SK-N-SH treated with all-trans-retinoic acid at 6 μM for 48 hours (cell line): ENCODE measurements at regions not wholly inside any gene's neighbourhood (a gene's known extent, or its start where the extent isn't known, plus 50 kb on each side); places are given as distances from the start of the nearest gene placed in this dataset.

Source experiments
- ATAC-seq: fragments of 200-7000 bp; cut with Tn5 transposase; 3 replicates; pipeline ENCODE4 v1.9.1; 2020; ENCODE audit warnings: mild to moderate bottlenecking, moderate library complexity
- ARNTL ChIP-seq: fragments of 450-650 bp; formaldehyde crosslinking; IDR thresholded peaks from 2 replicates; pipeline ENCODE4 v1.5.0; 2020; ENCODE audit warnings: low read depth, mild to moderate bottlenecking, moderate library complexity, borderline replicate concordance
- BACH2 ChIP-seq: fragments of 250-450 bp; sonication (Bioruptor Pico); IDR thresholded peaks from 2 replicates; pipeline ENCODE4 v1.9.0; 2021; ENCODE audit warnings: mild to moderate bottlenecking, borderline replicate concordance
- CREB5 ChIP-seq: fragments of 250-450 bp; sonication (Bioruptor Pico); IDR thresholded peaks from 2 replicates; pipeline ENCODE4 v1.5.1; 2020; ENCODE audit warnings: low read depth, mild to moderate bottlenecking, moderate library complexity
- CSRNP3 ChIP-seq: fragments of 250-450 bp; sonication (Bioruptor Pico); IDR thresholded peaks from 2 replicates; pipeline ENCODE4 v1.5.1; 2021; ENCODE audit warnings: mild to moderate bottlenecking, moderate library complexity
- ESRRG ChIP-seq: fragments of 250-450 bp; sonication (Bioruptor Pico); IDR thresholded peaks from 2 replicates; pipeline ENCODE4 v1.6.1; 2021; ENCODE audit warnings: mild to moderate bottlenecking
- GLIS3 ChIP-seq: fragments of 250-450 bp; sonication (Bioruptor Pico); IDR thresholded peaks from 2 replicates; pipeline ENCODE4 v1.5.0; 2020; ENCODE audit warnings: mild to moderate bottlenecking, moderate library complexity
- ISL1 ChIP-seq: fragments of 250-450 bp; sonication (Bioruptor Pico); IDR thresholded peaks from 2 replicates; pipeline ENCODE4 v2.1.2; 2022; ENCODE audit warnings: mild to moderate bottlenecking, moderate library complexity
- OSR1 ChIP-seq: fragments of 250-450 bp; sonication (Bioruptor Pico); IDR thresholded peaks from 2 replicates; pipeline ENCODE4 v1.8.0; 2022; ENCODE audit warnings: moderate library complexity, mild to moderate bottlenecking, inconsistent platforms
- PATZ1 ChIP-seq: fragments of 250-450 bp; sonication (Bioruptor Pico); IDR thresholded peaks from 2 replicates; pipeline ENCODE4 v1.8.0; 2020; ENCODE audit warnings: mild to moderate bottlenecking, moderate library complexity, borderline replicate concordance
- POU6F1 ChIP-seq: fragments of 250-450 bp; sonication (Bioruptor Pico); IDR thresholded peaks from 2 replicates; pipeline ENCODE4 v1.8.0; 2021; ENCODE audit warnings: low read depth, mild to moderate bottlenecking, moderate library complexity, borderline replicate concordance
- RARB ChIP-seq: fragments of 250-450 bp; sonication (Bioruptor Pico); IDR thresholded peaks from 2 replicates; pipeline ENCODE4 v1.8.0; 2021; ENCODE audit warnings: mild to moderate bottlenecking, moderate library complexity
- SNAI2 ChIP-seq: fragments of 250-450 bp; sonication (Bioruptor Pico); IDR thresholded peaks from 2 replicates; pipeline ENCODE4 v1.5.0; 2020; ENCODE audit warnings: mild to moderate bottlenecking, moderate library complexity
- TOX ChIP-seq: fragments of 250-450 bp; sonication (Bioruptor Pico); IDR thresholded peaks from 2 replicates; pipeline ENCODE4 v1.8.0; 2021; ENCODE audit warnings: mild to moderate bottlenecking, moderate library complexity, borderline replicate concordance
- TSHZ2 ChIP-seq: fragments of 250-450 bp; sonication (Bioruptor Pico); IDR thresholded peaks from 2 replicates; pipeline ENCODE4 v1.5.0; 2020; ENCODE audit warnings: mild to moderate bottlenecking, moderate library complexity
- ZC3H10 ChIP-seq: fragments of 250-450 bp; sonication (Bioruptor Pico); IDR thresholded peaks from 2 replicates; pipeline ENCODE4 v1.5.1; 2021; ENCODE audit warnings: mild to moderate bottlenecking, moderate library complexity
- ZFP3 ChIP-seq: fragments of 250-450 bp; sonication (Bioruptor Pico); IDR thresholded peaks from 2 replicates; pipeline ENCODE4 v1.5.0; 2020; ENCODE audit warnings: mild to moderate bottlenecking, moderate library complexity
- ZFP30 ChIP-seq: fragments of 450-650 bp; formaldehyde crosslinking; IDR thresholded peaks from 2 replicates; pipeline ENCODE4 v1.5.0; 2022; ENCODE audit warnings: mild to moderate bottlenecking, moderate library complexity
- ZNF70 ChIP-seq: fragments of 450-650 bp; formaldehyde crosslinking; IDR thresholded peaks from 2 replicates; pipeline ENCODE4 v1.5.0; 2020; ENCODE audit warnings: mild to moderate bottlenecking, moderate library complexity
- ZNF8 ChIP-seq: fragments of 450-650 bp; formaldehyde crosslinking; IDR thresholded peaks from 2 replicates; pipeline ENCODE4 v1.5.0; 2020; ENCODE audit warnings: mild to moderate bottlenecking, moderate library complexity

- TF ChIP-seq POU6F1 (CRISPR knock-in tag) (no peak), ESRRG (CRISPR knock-in tag) (no peak), SNAI2 (no peak), BACH2 (CRISPR knock-in tag) (no peak)
- ATAC-seq, result no peak
Measured at GRCh38 chr5:82738681-82739269, 338.4 kb downstream of the TMEM167A start.

GRCh38 chr5:82735160-82735789, 341.9 kb downstream of the TMEM167A start:
- peak; percentile 84 for ATAC-seq
- TF ChIP-seq ZNF8 (CRISPR knock-in tag), result no peak
- no peak for TF ChIP-seq ZFP3
- TF ChIP-seq ISL1 (CRISPR knock-in tag), result peak; percentile 35; the same call in 1 of the 2 replicates
- TF ChIP-seq GLIS3 (CRISPR knock-in tag), result no peak

GRCh38 chr5:82734347-82734746, 342.8 kb downstream of the TMEM167A start:
- TF ChIP-seq OSR1 (CRISPR knock-in tag) (no peak), TOX (CRISPR knock-in tag) (no peak), RARB (CRISPR knock-in tag) (no peak), PATZ1 (CRISPR knock-in tag) (no peak), TSHZ2 (CRISPR knock-in tag) (no peak), CSRNP3 (CRISPR knock-in tag) (no peak), ZC3H10 (CRISPR knock-in tag) (no peak), BACH2 (CRISPR knock-in tag) (no peak), SNAI2 (no peak), ZNF8 (CRISPR knock-in tag) (no peak), GLIS3 (CRISPR knock-in tag) (no peak), ZFP30 (no peak), POU6F1 (CRISPR knock-in tag) (no peak), ZFP3 (no peak), CREB5 (CRISPR knock-in tag) (no peak), ZNF70 (CRISPR knock-in tag) (no peak), ARNTL (no peak), ESRRG (CRISPR knock-in tag) (no peak), ISL1 (CRISPR knock-in tag) (no peak)
- ATAC-seq, result no peak
